GM12878 (cell line): ENCODE measurements at regions not wholly inside any gene's neighbourhood (a gene's known extent, or its start where the extent isn't known, plus 50 kb on each side); places are given as distances from the start of the nearest gene placed in this dataset.

Experiments
- ATAC-seq: fragments of 200-7000 bp; cut with Tn5 transposase; 3 replicates; pipeline ENCODE4 v1.9.1; 2020; ENCODE audit warnings: mild to moderate bottlenecking, moderate library complexity
- BruUV-seq: library from RNA; stranded (reverse); fragments of 400-500 nt; replicated peaks from 2 replicates; lab custom pipeline; 2021; lab: Mats Ljungman, UMichigan
- CTCF ChIA-PET: fragments of 300-600 bp; sonication (Branson Sonifier 250); formaldehyde crosslinking; extraction: SDS; loops from one replicate; lab custom pipeline; 2021; ENCODE audit warnings: inconsistent platforms; lab: Yijun Ruan, JAX
- POLR2A ChIA-PET: fragments of 350-600 bp; formaldehyde crosslinking; extraction: SDS; loops from one replicate; lab custom pipeline; 2021; ENCODE audit warnings: inconsistent platforms; lab: Charles Lee
- RAD21 ChIA-PET: fragments of 300-600 bp; sonication (Branson Sonifier 250); formaldehyde crosslinking; loops from one replicate; lab custom pipeline; 2023; ENCODE audit warnings: antibody characterized with exemption; ENCODE audit not compliant: unreplicated experiment; lab: Charles Lee
- SMC1A ChIA-PET: fragments of 300-600 bp; sonication (Branson Sonifier 250); formaldehyde crosslinking; loops from one replicate; lab custom pipeline; 2023; ENCODE audit not compliant: unreplicated experiment, uncharacterized antibody; lab: Charles Lee
- DNase-seq: peaks from one replicate; pipeline ENCODE4 v3.0.0-alpha.2; 2011; ENCODE audit warnings: low read depth, low spot score
- FAIRE-seq: peaks from 3 replicates; lab custom pipeline; 2011; peaks lifted over from hg19 to GRCh38; lab: Jason Lieb, UNC
- H2AFZ ChIP-seq: 2 replicates; pipeline ENCODE4 v1.6.0; 2011; ENCODE audit warnings: low read depth, low read length, control low read depth; ENCODE audit not compliant: control insufficient read depth
- H3K27ac ChIP-seq: 2 replicates; pipeline ENCODE4 v1.5.1; 2011; ENCODE audit warnings: control low read depth; ENCODE audit not compliant: control insufficient read depth, insufficient read depth
- H3K27me3 ChIP-seq, 2 experiments: replicated peaks in 1 of 2; 2 replicates each; pipeline versions ENCODE4 v1.6.0 to v1.6.1; 2011; ENCODE audit warnings: low read length in 1 of 2; ENCODE audit not compliant: control insufficient read depth in 2 of 2, insufficient read depth in 2 of 2
- H3K36me3 ChIP-seq, 2 experiments: 2 replicates each; pipeline ENCODE4 v1.5.1; 2011; ENCODE audit warnings: low read length in 1 of 2; ENCODE audit not compliant: control insufficient read depth in 2 of 2, insufficient read depth in 2 of 2
- H3K4me1 ChIP-seq: 2 replicates; pipeline ENCODE4 v1.6.1; 2011; ENCODE audit warnings: mild to moderate bottlenecking, low read length, moderate library complexity, mixed read lengths; ENCODE audit not compliant: control insufficient read depth, insufficient read depth
- H3K4me2 ChIP-seq: 2 replicates; pipeline ENCODE4 v1.6.0; 2011; ENCODE audit warnings: control low read depth; ENCODE audit not compliant: control insufficient read depth, insufficient read depth
- H3K4me3 ChIP-seq: fragments of 200-600 bp; sonication (generic); 2 replicates; pipeline ENCODE4 v1.5.1; 2016
- H3K79me2 ChIP-seq: 2 replicates; pipeline ENCODE4 v1.6.0; 2011; ENCODE audit warnings: low read length; ENCODE audit not compliant: control insufficient read depth, insufficient read depth
- H3K9ac ChIP-seq: 2 replicates; pipeline ENCODE4 v1.8.0; 2011; ENCODE audit warnings: low read length, control low read depth, mixed read lengths; ENCODE audit not compliant: control insufficient read depth, insufficient read depth
- H3K9me3 ChIP-seq: replicated peaks from 3 replicates; pipeline ENCODE4 v1.5.1; 2011; ENCODE audit warnings: mild to moderate bottlenecking, low read length; ENCODE audit not compliant: control insufficient read depth, insufficient read depth
- H4K20me1 ChIP-seq: 2 replicates; pipeline ENCODE4 v1.6.0; 2011; ENCODE audit not compliant: control insufficient read depth, insufficient read depth
- ATF3 ChIP-seq: IDR thresholded peaks from 2 replicates; pipeline ENCODE4 v1.6.1; 2011; ENCODE audit warnings: low read depth, mild to moderate bottlenecking, low read length, moderate library complexity, borderline replicate concordance; ENCODE audit errors: extremely low read depth
- BMI1 ChIP-seq: fragments of 450-650 bp; IDR thresholded peaks from 2 replicates; pipeline ENCODE4 v1.6.1; 2016; ENCODE audit warnings: mild to moderate bottlenecking, moderate library complexity, borderline replicate concordance
- CHD4 ChIP-seq: fragments of 200-600 bp; sonication (generic); IDR thresholded peaks from 2 replicates; pipeline ENCODE4 v1.6.1; 2016; ENCODE audit warnings: mild to moderate bottlenecking
- ELK1 ChIP-seq: IDR thresholded peaks from 2 replicates; pipeline ENCODE4 v1.6.1; 2012; ENCODE audit warnings: low read depth, low read length, improper control_type of control experiment
- EZH2 ChIP-seq: IDR thresholded peaks from 2 replicates; pipeline ENCODE4 v1.6.1; 2012; ENCODE audit warnings: low read depth, mild to moderate bottlenecking, control low read depth, inconsistent platforms, low read length, borderline replicate concordance; ENCODE audit not compliant: control insufficient read depth
- KLF5 ChIP-seq: fragments of 450-650 bp; IDR thresholded peaks from 2 replicates; pipeline ENCODE4 v1.6.1; 2014; ENCODE audit warnings: mild to moderate bottlenecking; ENCODE audit not compliant: partially characterized antibody
- POLR2A ChIP-seq: IDR thresholded peaks from 2 replicates; pipeline ENCODE4 v1.6.1; 2011; ENCODE audit warnings: low read depth, mild to moderate bottlenecking, low read length
- RB1 ChIP-seq: fragments of 450-650 bp; formaldehyde crosslinking; IDR thresholded peaks from 2 replicates; pipeline ENCODE4 v1.6.1; 2017; ENCODE audit warnings: mild to moderate bottlenecking, borderline replicate concordance
- SIX5 ChIP-seq: IDR thresholded peaks from 2 replicates; pipeline ENCODE4 v1.6.1; 2011; ENCODE audit warnings: mild to moderate bottlenecking, low read depth, low read length, moderate library complexity; ENCODE audit not compliant: severe bottlenecking
- SMAD5 ChIP-seq: IDR thresholded peaks from 2 replicates; pipeline ENCODE4 v1.6.1; 2016; ENCODE audit warnings: antibody characterized with exemption, low read depth
- SP1 ChIP-seq: IDR thresholded peaks from one replicate; pipeline ENCODE4 v1.6.1; 2011; ENCODE audit warnings: low read depth, low read length
- SRF ChIP-seq, 2 experiments: IDR thresholded peaks; 2 replicates each; pipeline ENCODE4 v1.6.1; 2011; ENCODE audit warnings: low read depth in 2 of 2, low read length in 2 of 2, mild to moderate bottlenecking in 1 of 2, moderate library complexity in 1 of 2
- WRNIP1 ChIP-seq: IDR thresholded peaks from 2 replicates; pipeline ENCODE4 v1.6.1; 2011; ENCODE audit warnings: low read depth, low read length, improper control_type of control experiment, borderline replicate concordance
- in situ Hi-C: fragments of 300-500 bp; cut with MboI; formaldehyde crosslinking; loops from 9 replicates; pipeline ENCODE4 v1.14.3; 2018; ENCODE audit warnings: mixed read lengths
- intact Hi-C: fragments of 100-400 bp; cut with micrococcal nuclease; formaldehyde crosslinking; loops from one replicate; pipeline ENCODE4 v1.14.2; 2022; ENCODE audit not compliant: unreplicated experiment

- intact Hi-C loops, result no loop called here
- TF ChIP-seq SP1 (no peak), SMAD5 (no peak), ATF3 (no peak), SRF (IDR thresholded peaks at IDR 0.05; ENCODE audit: low read depth in 2 of 2, low read length in 2 of 2) (no peak), BMI1 (no peak), WRNIP1 (no peak), RB1 (no peak), KLF5 (no peak), POLR2A (no peak), SIX5 (no peak), EZH2 (no peak), ELK1 (no peak), CHD4 (no peak)
- CTCF ChIA-PET, result no interaction called here
- FAIRE-seq (no peak), DNase-seq (no peak), ATAC-seq (no peak)
- Histone ChIP-seq H4K20me1 (no peaks in the 10 kb centered on the region), H3K4me3 (no peak overlapping the region), H3K27me3 (no peaks in the 10 kb centered on the region), H3K36me3 (no peaks in the 10 kb centered on the region), H2AFZ (no peak overlapping the region), H3K4me1 (no peaks in the 10 kb centered on the region), H3K4me2 (no peak overlapping the region), H3K9me3 (no peaks in the 10 kb centered on the region), H3K27ac (no peak overlapping the region), H3K79me2 (no peaks in the 10 kb centered on the region), H3K9ac (no peak overlapping the region)
- POLR2A ChIA-PET, result no interaction called here
- SMC1A ChIA-PET, result no interaction called here
- in situ Hi-C loops, result no loop called here
- RAD21 ChIA-PET, result no interaction called here
- BruUV-seq, result no TSS peak
Observed at GRCh38 chr3:36114353-36114752, 266.0 kb upstream of the STAC start.
